ENCODE measurements at regions not wholly inside any gene's neighbourhood (a gene's known extent, or its start where the extent isn't known, plus 50 kb on each side); places are given as distances from the start of the nearest gene placed in this dataset.
"Not testable (repeated sequence)": the region's sequence is repeated elsewhere in the genome, so short reads cannot be mapped to it uniquely, and the experiment has no call there.

- POLR2A ChIA-PET (ENCODE audit: low non-redundant PET), result no interaction called here
- CTCF ChIA-PET, result no interaction called here
- no peak for TF ChIP-seq CTCF (conservative IDR thresholded peaks at IDR 0.05; ENCODE audit: low read depth)
- no peak for DNase-seq (ENCODE audit: low spot score)
- no peak overlapping the region for H3K27ac ChIP-seq
Measured at GRCh38 chr10:4409319-4409718, 416.7 kb upstream of the AKR1E2 start.

GRCh38 chr10:4407783-4408182, 418.2 kb upstream of the AKR1E2 start:
- no peak for TF ChIP-seq CTCF (conservative IDR thresholded peaks at IDR 0.05; ENCODE audit: low read depth)
- ChIA-PET CTCF (no interaction called here), POLR2A (ENCODE audit: low non-redundant PET) (no interaction called here)
- DNase-seq (ENCODE audit: low spot score), result peak; percentile 44
- H3K27ac ChIP-seq, result no peak overlapping the region

- TF ChIP-seq CTCF (conservative IDR thresholded peaks at IDR 0.05; ENCODE audit: low read depth), result no peak
- no peak overlapping the region for H3K27ac ChIP-seq
- ChIA-PET CTCF (no interaction called here), POLR2A (ENCODE audit: low non-redundant PET) (no interaction called here)
- no peak for DNase-seq (ENCODE audit: low spot score)
Measured at GRCh38 chr10:4405828-4406227, 420.2 kb upstream of the AKR1E2 start.

- no peak overlapping the region for H3K27ac ChIP-seq
- ChIA-PET POLR2A (ENCODE audit: low non-redundant PET) (no interaction called here), CTCF (no interaction called here)
- TF ChIP-seq CTCF (conservative IDR thresholded peaks at IDR 0.05; ENCODE audit: low read depth), result no peak
- DNase-seq (ENCODE audit: low spot score), result no peak
Measured at GRCh38 chr10:4403638-4404252, 422.3 kb upstream of the AKR1E2 start.

GRCh38 chr10:4401080-4401479, 424.9 kb upstream of the AKR1E2 start:
- CTCF ChIA-PET; POLR2A ChIA-PET (ENCODE audit: low non-redundant PET); H3K27ac ChIP-seq; DNase-seq (ENCODE audit: low spot score): not testable (repeated sequence)

GRCh38 chr10:4399556-4399955, 426.5 kb upstream of the AKR1E2 start:
- POLR2A ChIA-PET (ENCODE audit: low non-redundant PET), result no interaction called here
- DNase-seq (ENCODE audit: low spot score), result no peak
- CTCF ChIA-PET, result interaction anchor here (0.8 kb wide), 1 partner anchor 1308 kb away, joined by 3 read pairs; no protein-coding TSS in a partner anchor
- TF ChIP-seq CTCF (conservative IDR thresholded peaks at IDR 0.05; ENCODE audit: low read depth), result no peak
- no peak overlapping the region for H3K27ac ChIP-seq

- ChIA-PET CTCF (interaction anchor here (0.6 kb wide), 1 partner anchor 386 kb away, joined by 4 read pairs; no protein-coding TSS in a partner anchor), POLR2A (ENCODE audit: low non-redundant PET) (no interaction called here)
- no peak overlapping the region for H3K27ac ChIP-seq
- TF ChIP-seq CTCF (conservative IDR thresholded peaks at IDR 0.05; ENCODE audit: low read depth), result no peak
- DNase-seq (ENCODE audit: low spot score), result no peak
Measured at GRCh38 chr10:4398602-4399001, 427.4 kb upstream of the AKR1E2 start.

Data from RWPE1 (cell line).